Mesenchymal stem cell (in vitro differentiated cells and primary cell): ENCODE measurements at regions not wholly inside any gene's neighbourhood (a gene's known extent, or its start where the extent isn't known, plus 50 kb on each side); places are given as distances from the start of the nearest gene placed in this dataset.

Experiments used
- DNase-seq: peaks from one replicate; pipeline ENCODE4 v3.0.0-alpha.2; 2013
- H2AFZ ChIP-seq: one replicate; pipeline ENCODE4 v1.6.1; 2013; ENCODE audit warnings: low read depth, mild to moderate bottlenecking, control low read depth, inconsistent platforms, low read length, moderate library complexity
- H2AK5ac ChIP-seq: 2 replicates; pipeline ENCODE4 v1.6.1; 2013; ENCODE audit warnings: low read length, moderate library complexity, mild to moderate bottlenecking, inconsistent platforms; ENCODE audit not compliant: severe bottlenecking
- H2BK120ac ChIP-seq: one replicate; pipeline ENCODE4 v1.6.1; 2013; ENCODE audit warnings: low read depth, mild to moderate bottlenecking, inconsistent platforms, low read length, moderate library complexity
- H2BK12ac ChIP-seq, 2 experiments: one replicate each; pipeline ENCODE4 v1.6.1; 2013; ENCODE audit warnings: inconsistent platforms in 2 of 2, low read length in 2 of 2, mild to moderate bottlenecking in 2 of 2, moderate library complexity in 2 of 2, control low read depth in 1 of 2
- H2BK15ac ChIP-seq: one replicate; pipeline ENCODE4 v1.6.1; 2013; ENCODE audit warnings: mild to moderate bottlenecking, low read depth, inconsistent platforms; ENCODE audit not compliant: poor library complexity, severe bottlenecking
- H2BK5ac ChIP-seq: 2 replicates; pipeline ENCODE4 v1.6.1; 2013; ENCODE audit warnings: low read depth, mild to moderate bottlenecking, low read length, control low read depth, inconsistent platforms; ENCODE audit not compliant: poor library complexity, severe bottlenecking
- H3K14ac ChIP-seq, 2 experiments: one replicate each; pipeline ENCODE4 v1.6.1; 2013; ENCODE audit warnings: inconsistent platforms in 2 of 2, low read length in 2 of 2, control low read depth in 1 of 2, mild to moderate bottlenecking in 1 of 2, moderate library complexity in 1 of 2
- H3K18ac ChIP-seq, 2 experiments: one replicate each; pipeline ENCODE4 v1.6.1; 2013; ENCODE audit warnings: inconsistent platforms in 2 of 2, low read length in 2 of 2, control low read depth in 1 of 2, low read depth in 1 of 2, mild to moderate bottlenecking in 1 of 2
- H3K23ac ChIP-seq, 2 experiments: one replicate each; pipeline ENCODE4 v1.6.1; 2013; ENCODE audit warnings: inconsistent platforms in 2 of 2, low read length in 2 of 2, mild to moderate bottlenecking in 2 of 2, moderate library complexity in 2 of 2, control low read depth in 1 of 2
- H3K27ac ChIP-seq: 2 replicates; pipeline ENCODE4 v1.5.1; 2013; ENCODE audit warnings: mild to moderate bottlenecking, moderate library complexity, low read length, control low read depth, inconsistent platforms; ENCODE audit not compliant: poor library complexity, severe bottlenecking
- H3K27me3 ChIP-seq, 2 experiments: 2 replicates each; pipeline versions ENCODE4 v1.6.1 to v1.7.0; 2013; ENCODE audit warnings: low read length in 2 of 2, mild to moderate bottlenecking in 2 of 2, moderate library complexity in 2 of 2, control low read depth in 1 of 2, inconsistent platforms in 1 of 2; ENCODE audit not compliant: control insufficient read depth in 1 of 2, insufficient read depth in 1 of 2
- H3K36me3 ChIP-seq, 2 experiments: 2 replicates each; pipeline versions ENCODE4 v1.6.1 to v1.7.0; 2013; ENCODE audit warnings: low read length in 2 of 2, control low read depth in 1 of 2, inconsistent platforms in 1 of 2, low read depth in 1 of 2, mild to moderate bottlenecking in 1 of 2; ENCODE audit not compliant: insufficient read depth in 2 of 2, control insufficient read depth in 1 of 2
- H3K4ac ChIP-seq, 2 experiments: one replicate each; pipeline ENCODE4 v1.6.1; 2013; ENCODE audit warnings: inconsistent platforms in 2 of 2, low read length in 2 of 2, mild to moderate bottlenecking in 2 of 2, moderate library complexity in 2 of 2, control low read depth in 1 of 2, low read depth in 1 of 2
- H3K4me1 ChIP-seq: 2 replicates; pipeline ENCODE4 v1.6.1; 2013; ENCODE audit warnings: low read depth, low read length, control low read depth; ENCODE audit not compliant: control insufficient read depth, insufficient read depth
- H3K4me2 ChIP-seq: 2 replicates; pipeline ENCODE4 v1.6.1; 2013; ENCODE audit warnings: low read length, mild to moderate bottlenecking, inconsistent platforms; ENCODE audit not compliant: poor library complexity, severe bottlenecking
- H3K4me3 ChIP-seq, 2 experiments: 2 replicates each; pipeline versions ENCODE4 v1.5.1 to v1.7.0; 2013; ENCODE audit warnings: low read length in 2 of 2, mild to moderate bottlenecking in 2 of 2, control low read depth in 1 of 2, low read depth in 1 of 2; ENCODE audit not compliant: insufficient read depth in 1 of 2
- H3K79me1 ChIP-seq: replicated peaks from 2 replicates; pipeline ENCODE4 v1.6.1; 2013; ENCODE audit warnings: mild to moderate bottlenecking, control low read depth, low read length, inconsistent platforms; ENCODE audit not compliant: poor library complexity, severe bottlenecking
- H3K9ac ChIP-seq: 2 replicates; pipeline ENCODE4 v1.7.0; 2013; ENCODE audit warnings: mild to moderate bottlenecking, low read length, moderate library complexity
- H3K9me3 ChIP-seq: 2 replicates; pipeline ENCODE4 v1.7.0; 2013; ENCODE audit warnings: mild to moderate bottlenecking, low read length; ENCODE audit not compliant: control insufficient read depth
- H4K8ac ChIP-seq: one replicate; pipeline ENCODE4 v1.6.1; 2013; ENCODE audit warnings: inconsistent platforms, mild to moderate bottlenecking, low read length, moderate library complexity
- H4K91ac ChIP-seq: one replicate; pipeline ENCODE4 v1.6.1; 2013; ENCODE audit warnings: mild to moderate bottlenecking, low read length, inconsistent platforms
- WGBS: methylation state at CpG from one replicate; pipeline ENCODE4 v1.1.7; 2013; ENCODE audit warnings: mixed read lengths; 5-methylcytosine and 5-hydroxymethylcytosine counted together

DNA sequence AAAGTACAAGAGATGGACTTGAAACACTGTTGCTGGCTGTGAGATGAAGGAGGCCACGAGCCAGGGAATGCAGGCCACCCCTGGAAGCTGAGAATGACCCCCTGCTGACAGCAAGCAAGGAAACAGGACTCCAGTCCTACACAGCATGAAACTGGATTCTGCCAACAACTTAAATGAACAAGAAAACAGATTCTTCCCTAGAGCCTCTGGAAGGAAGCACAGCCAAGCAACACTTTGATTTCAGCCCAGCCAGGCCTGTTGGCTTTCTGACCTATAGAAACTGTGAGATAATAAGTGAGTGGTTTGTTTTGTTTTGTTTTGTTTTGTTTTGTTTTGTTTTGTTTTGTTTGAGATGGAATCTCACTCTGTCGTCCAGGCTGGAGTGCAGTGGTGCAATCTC, 105.3 kb upstream of the CACNA1A start:
- Histone ChIP-seq H4K91ac (no peak overlapping the region), H3K4me1 (no peaks in the 10 kb centered on the region), H3K4me3 (no peak overlapping the region), H3K9ac (no peak overlapping the region), H3K36me3 (no peaks in the 10 kb centered on the region), H3K27me3 (no peaks in the 10 kb centered on the region), H2AK5ac (no peak overlapping the region), H2BK15ac (no peak overlapping the region), H3K4ac (no peak overlapping the region), H3K23ac (no peak overlapping the region), H3K79me1 (no peaks in the 10 kb centered on the region), H3K18ac (no peak overlapping the region), H2AFZ (no peak overlapping the region), H4K8ac (no peak overlapping the region), H2BK120ac (no peak overlapping the region), H2BK5ac (no peak overlapping the region), H2BK12ac (no peak overlapping the region), H3K14ac (no peak overlapping the region), H3K4me2 (no peak overlapping the region), H3K27ac (no peak overlapping the region), H3K9me3 (no peaks in the 10 kb centered on the region)
- WGBS = 20% methylated on average over 2 of the region's 2 CpGs
- DNase-seq = no peak

DNA sequence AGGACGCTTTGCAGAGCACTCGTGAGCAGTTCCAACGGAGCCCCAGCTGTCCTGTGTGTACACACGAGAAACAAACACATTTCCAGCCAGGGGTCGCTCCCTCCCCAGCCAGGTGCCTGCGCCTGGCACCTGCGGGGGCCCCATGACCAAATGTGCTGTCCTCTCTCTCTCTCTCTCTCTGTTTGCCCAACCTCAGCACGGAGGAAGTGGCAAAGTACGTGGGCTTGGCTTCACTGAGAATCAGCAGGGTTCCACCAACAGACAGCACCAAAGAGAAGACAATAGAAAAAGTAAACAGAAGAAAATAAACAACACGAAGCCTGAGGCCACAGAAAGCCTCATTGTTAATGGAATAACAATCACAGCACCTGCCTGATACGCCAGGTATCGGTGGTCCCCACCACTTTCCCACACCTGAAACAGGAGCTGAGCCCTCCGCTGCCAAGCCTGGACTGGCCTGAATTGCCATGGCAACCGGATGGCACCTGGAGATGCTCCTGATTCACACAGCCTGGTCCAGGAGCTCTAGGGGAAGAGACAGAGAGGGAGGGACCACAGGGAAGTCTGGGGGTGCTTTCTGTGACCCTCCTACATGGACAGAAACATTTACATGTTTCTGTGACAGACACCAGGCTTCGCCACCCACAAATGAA, 103.9 kb upstream of the CACNA1A start:
- Histone ChIP-seq H2BK120ac (no peak overlapping the region), H3K4me1 (no peaks in the 10 kb centered on the region), H2AK5ac (no peak overlapping the region), H3K79me1 (no peaks in the 10 kb centered on the region), H2BK5ac (no peak overlapping the region), H3K27ac (no peak overlapping the region), H3K9me3 (no peaks in the 10 kb centered on the region), H3K18ac (no peak overlapping the region), H2BK12ac (no peak overlapping the region), H3K36me3 (no peaks in the 10 kb centered on the region), H3K4me2 (no peak overlapping the region), H3K14ac (no peak overlapping the region), H2BK15ac (no peak overlapping the region), H3K4ac (no peak overlapping the region), H3K27me3 (no peaks in the 10 kb centered on the region), H3K4me3 (no peak overlapping the region), H3K9ac (peak overlapping the region; percentile 36), H2AFZ (no peak overlapping the region), H3K23ac (no peak overlapping the region), H4K91ac (no peak overlapping the region), H4K8ac (no peak overlapping the region)
- no peak for DNase-seq
- 56% methylated on average over 14 of the region's 15 CpGs for WGBS

- H2BK120ac ChIP-seq = no peak overlapping the region
- H3K14ac ChIP-seq = no peak overlapping the region
- WGBS = 88% methylated on average over 13 of the region's 13 CpGs
- H2BK15ac ChIP-seq = no peak overlapping the region
- H2BK5ac ChIP-seq = no peak overlapping the region
- H2AK5ac ChIP-seq = no peak overlapping the region
- no peak overlapping the region for H3K18ac ChIP-seq
- H3K4me1 ChIP-seq = no peaks in the 10 kb centered on the region
- no peak overlapping the region for H3K23ac ChIP-seq
- no peak overlapping the region for H3K4me3 ChIP-seq
- no peak overlapping the region for H2AFZ ChIP-seq
- no peaks in the 10 kb centered on the region for H3K36me3 ChIP-seq
- no peak overlapping the region for H3K4me2 ChIP-seq
- no peak for DNase-seq
- H3K27me3 ChIP-seq = peaks cover 0 to 4% of the 10 kb centered on the region in 2 experiments
- no peak overlapping the region for H4K91ac ChIP-seq
- no peaks in the 10 kb centered on the region for H3K79me1 ChIP-seq
- H3K27ac ChIP-seq = no peak overlapping the region
- no peak overlapping the region for H3K4ac ChIP-seq
- H4K8ac ChIP-seq = no peak overlapping the region
- H2BK12ac ChIP-seq = no peak overlapping the region
- no peaks in the 10 kb centered on the region for H3K9me3 ChIP-seq
- H3K9ac ChIP-seq = no peak overlapping the region
Observed at GRCh38 chr19:13606156-13606555, 99.9 kb upstream of the CACNA1A start.

GRCh38 chr19:13604902-13605586, 98.8 kb upstream of the CACNA1A start:
- no peaks in the 10 kb centered on the region for H3K36me3 ChIP-seq
- no peak overlapping the region for H3K14ac ChIP-seq
- H3K4me1 ChIP-seq = no peaks in the 10 kb centered on the region
- H2BK5ac ChIP-seq = no peak overlapping the region
- H3K9me3 ChIP-seq = no peaks in the 10 kb centered on the region
- no peak overlapping the region for H2BK12ac ChIP-seq
- no peaks in the 10 kb centered on the region for H3K79me1 ChIP-seq
- no peak overlapping the region for H2AFZ ChIP-seq
- no peak overlapping the region for H3K4me2 ChIP-seq
- no peak overlapping the region for H2BK120ac ChIP-seq
- DNase-seq = no peak
- no peak overlapping the region for H4K91ac ChIP-seq
- peaks cover 0 to 4% of the 10 kb centered on the region in 2 experiments for H3K27me3 ChIP-seq
- no peak overlapping the region for H3K9ac ChIP-seq
- no peak overlapping the region for H4K8ac ChIP-seq
- no peak overlapping the region for H3K4me3 ChIP-seq
- H3K4ac ChIP-seq = no peak overlapping the region
- H3K23ac ChIP-seq = no peak overlapping the region
- no peak overlapping the region for H3K27ac ChIP-seq
- H2BK15ac ChIP-seq = no peak overlapping the region
- WGBS = 92% methylated on average over 3 of the region's 4 CpGs
- no peak overlapping the region for H2AK5ac ChIP-seq
- no peak overlapping the region for H3K18ac ChIP-seq
